Progenitor cell of endocrine pancreas (in vitro differentiated cells): ENCODE measurements at regions not wholly inside any gene's neighbourhood (a gene's known extent, or its start where the extent isn't known, plus 50 kb on each side); places are given as distances from the start of the nearest gene placed in this dataset.

Experiments used
- DNase-seq: peaks from one replicate; pipeline ENCODE4 v3.0.0; 2021; ENCODE audit warnings: low spot score; ENCODE audit not compliant: unreplicated experiment
- H3K27ac Mint-ChIP-seq: 2 replicates; pipeline ENCODE4 v1.8.0; 2021; ENCODE audit warnings: mild to moderate bottlenecking, moderate library complexity, mixed read lengths
- H3K27me3 Mint-ChIP-seq: 2 replicates; pipeline ENCODE4 v1.8.0; 2021; ENCODE audit warnings: mixed read lengths
- H3K36me3 Mint-ChIP-seq: 2 replicates; pipeline ENCODE4 v1.8.0; 2022; ENCODE audit warnings: mixed read lengths; ENCODE audit not compliant: insufficient read depth
- H3K4me1 Mint-ChIP-seq: 2 replicates; pipeline ENCODE4 v1.8.0; 2021; ENCODE audit warnings: low read depth, mixed read lengths
- H3K4me3 Mint-ChIP-seq: 2 replicates; pipeline ENCODE4 v1.8.0; 2021; ENCODE audit warnings: low read depth, mild to moderate bottlenecking, moderate library complexity, mixed read lengths
- H3K9me3 Mint-ChIP-seq: 2 replicates; pipeline ENCODE4 v1.8.0; 2021; ENCODE audit warnings: low read depth, mixed read lengths
- CTCF ChIP-seq: fragments of 200-600 bp; sonication (generic); IDR thresholded peaks from one replicate; pipeline ENCODE4 v1.5.0; 2021; ENCODE audit warnings: antibody characterized with exemption, mild to moderate bottlenecking; ENCODE audit not compliant: unreplicated experiment

- no peaks in the 10 kb centered on the region for H3K36me3 Mint-ChIP-seq
- H3K27me3 Mint-ChIP-seq = peaks cover 14% of the 10 kb centered on the region
- peaks cover 9% of the 10 kb centered on the region for H3K4me1 Mint-ChIP-seq
- H3K4me3 Mint-ChIP-seq = no peak overlapping the region
- no peaks in the 10 kb centered on the region for H3K9me3 Mint-ChIP-seq
- TF ChIP-seq CTCF = no peak
- H3K27ac Mint-ChIP-seq = no peak overlapping the region
- DNase-seq = no peak
Observed at GRCh38 chr10:84659497-84660439, 331.4 kb downstream of the CCSER2 start.

- DNase-seq = no peak
- H3K36me3 Mint-ChIP-seq = no peaks in the 10 kb centered on the region
- no peak overlapping the region for H3K4me3 Mint-ChIP-seq
- no peaks in the 10 kb centered on the region for H3K9me3 Mint-ChIP-seq
- H3K27ac Mint-ChIP-seq = no peak overlapping the region
- no peak for TF ChIP-seq CTCF
- H3K4me1 Mint-ChIP-seq = peaks cover 9% of the 10 kb centered on the region
- peaks cover 17% of the 10 kb centered on the region for H3K27me3 Mint-ChIP-seq
Observed at GRCh38 chr10:84660450-84661159, 332.2 kb downstream of the CCSER2 start.

GRCh38 chr10:84665211-84665610 is 336.8 kb downstream of the CCSER2 start:
- peaks cover 55% of the 10 kb centered on the region for H3K27me3 Mint-ChIP-seq
- no peaks in the 10 kb centered on the region for H3K9me3 Mint-ChIP-seq
- H3K27ac Mint-ChIP-seq = no peak overlapping the region
- H3K4me1 Mint-ChIP-seq = peaks cover 7% of the 10 kb centered on the region
- no peaks in the 10 kb centered on the region for H3K36me3 Mint-ChIP-seq
- no peak for TF ChIP-seq CTCF
- H3K4me3 Mint-ChIP-seq = no peak overlapping the region
- no peak for DNase-seq

- Mint-ChIP-seq H3K36me3 (no peaks in the 10 kb centered on the region), H3K4me1 (peaks cover 3% of the 10 kb centered on the region), H3K27ac (no peak overlapping the region), H3K4me3 (no peak overlapping the region), H3K9me3 (no peaks in the 10 kb centered on the region), H3K27me3 (peaks cover 52% of the 10 kb centered on the region)
- DNase-seq = no peak
- TF ChIP-seq CTCF = peak; percentile 49
Observed at GRCh38 chr10:84665883-84666463, 337.6 kb downstream of the CCSER2 start.

- Mint-ChIP-seq H3K27ac (no peak overlapping the region), H3K4me1 (peaks cover 3% of the 10 kb centered on the region), H3K9me3 (no peaks in the 10 kb centered on the region), H3K4me3 (no peak overlapping the region), H3K36me3 (no peaks in the 10 kb centered on the region), H3K27me3 (peaks cover 67% of the 10 kb centered on the region)
- TF ChIP-seq CTCF = no peak
- no peak for DNase-seq
Observed at GRCh38 chr10:84668186-84668763, 339.9 kb downstream of the CCSER2 start.
